GM03348 (cell line): ENCODE measurements at regions not wholly inside any gene's neighbourhood (a gene's known extent, or its start where the extent isn't known, plus 50 kb on each side); places are given as distances from the start of the nearest gene placed in this dataset.

Experiments used
- DNase-seq: peaks from one replicate; pipeline ENCODE4 v3.0.0; 2012; ENCODE audit warnings: low spot score

- no peak for DNase-seq
These were observed 143.4 kb downstream of the DHX35 start for GRCh38 chr20:39105551-39105950.

DNA sequence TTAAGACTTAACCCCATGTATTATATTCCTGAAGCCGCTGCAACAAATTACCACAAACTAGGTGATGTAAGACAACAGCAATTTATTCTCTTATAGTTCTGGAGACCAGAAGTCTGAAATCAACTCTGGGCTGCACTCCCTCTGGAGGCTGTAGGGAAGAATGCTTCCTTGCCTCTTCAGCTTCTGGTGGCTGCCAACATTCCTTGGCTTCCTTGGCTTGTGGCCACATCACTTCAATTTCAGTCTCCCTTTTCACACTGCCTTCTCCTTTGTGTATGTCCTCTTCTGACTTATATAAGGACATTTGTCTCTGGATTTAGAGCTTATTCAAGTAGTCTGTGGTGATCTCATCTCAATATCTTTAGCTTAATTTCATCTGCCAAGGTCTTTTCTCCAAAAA is 141.6 kb downstream of the DHX35 start:
- DNase-seq, result no peak

DNA sequence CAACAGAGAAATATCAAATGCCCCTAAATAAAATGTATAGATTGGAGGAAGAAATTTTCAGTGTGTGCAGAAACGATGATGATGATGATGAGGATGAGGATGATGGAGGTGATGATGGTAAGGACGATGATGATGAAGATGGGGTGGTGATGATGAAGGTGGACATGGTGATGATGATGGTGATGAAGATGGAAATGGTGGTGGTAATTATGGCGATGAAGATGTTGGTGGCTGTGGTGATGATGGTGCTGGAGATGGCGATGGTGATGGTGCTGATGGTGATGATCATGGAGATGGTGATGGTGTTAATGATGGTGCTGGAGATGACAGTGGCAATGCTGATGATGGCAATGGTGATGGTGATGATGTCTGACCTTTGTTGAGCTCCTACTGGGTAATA is 141.2 kb downstream of the DHX35 start:
- DNase-seq, result no peak

DNA sequence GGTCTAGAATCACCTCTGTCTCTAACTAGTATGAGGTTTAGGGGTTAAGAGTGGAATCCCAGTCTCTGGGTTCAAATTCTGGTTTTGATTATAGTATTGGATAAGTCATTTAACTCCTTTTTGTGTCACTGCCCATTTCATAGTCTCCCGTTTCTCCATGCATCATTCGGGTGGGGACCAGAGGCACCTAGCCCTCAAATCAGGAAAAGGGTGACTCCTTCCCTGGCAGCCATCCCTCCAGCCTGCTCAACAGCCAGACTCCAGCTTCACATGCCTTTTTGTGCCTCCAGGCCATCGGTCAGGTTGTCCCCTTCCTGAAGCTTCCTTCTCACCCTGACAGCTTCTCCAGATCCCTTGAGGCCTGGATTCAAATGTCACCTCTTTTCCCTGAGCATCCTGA is 139.8 kb downstream of the DHX35 start:
- DNase-seq, result no peak

DNA sequence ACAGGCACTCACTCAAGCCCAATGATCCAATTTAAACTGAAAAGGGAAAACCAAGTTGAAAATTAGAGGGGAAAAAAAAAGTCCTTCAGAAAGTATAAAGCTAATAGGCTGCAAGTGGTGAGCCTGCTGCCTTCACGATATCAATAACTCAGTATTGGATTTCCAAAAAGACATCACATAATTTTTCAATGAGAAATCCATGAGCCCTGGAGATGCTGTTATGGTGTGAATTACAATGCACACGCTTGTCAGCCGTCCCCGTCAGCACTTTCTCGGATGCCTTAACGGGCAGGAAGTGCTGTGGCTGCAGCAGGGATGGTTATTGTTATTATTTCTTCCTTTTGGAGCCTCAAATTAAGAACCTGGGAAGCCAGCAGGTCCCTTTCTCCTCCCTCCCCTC is 138.5 kb downstream of the DHX35 start:
- no peak for DNase-seq

DNA sequence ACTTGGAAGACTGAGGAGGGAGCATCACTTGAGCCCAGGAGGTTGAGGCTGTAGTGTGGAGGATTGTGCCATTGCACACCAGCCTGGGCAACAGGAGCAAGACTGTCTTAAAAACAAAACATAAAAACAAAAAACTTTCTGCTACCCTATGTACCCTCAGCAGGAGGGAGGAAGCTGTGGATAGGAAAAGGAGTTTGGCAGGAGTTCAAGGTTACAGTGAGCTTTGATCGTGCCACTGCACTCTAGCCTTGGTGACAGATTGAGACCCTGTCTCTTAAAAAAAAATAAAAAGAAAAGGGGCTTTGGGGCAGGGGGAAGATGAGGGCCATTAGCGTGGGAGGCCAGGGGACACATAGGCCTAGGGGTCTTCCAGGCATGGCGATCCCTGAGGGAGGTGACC is 135.7 kb downstream of the DHX35 start:
- no peak for DNase-seq

- no peak for DNase-seq
These were observed 133.7 kb downstream of the DHX35 start for GRCh38 chr20:39095870-39096269.

GRCh38 chr20:39094391-39094790 is 132.2 kb downstream of the DHX35 start:
- no peak for DNase-seq

- no peak for DNase-seq
These were observed 130.7 kb downstream of the DHX35 start for GRCh38 chr20:39092733-39093410.

DNA sequence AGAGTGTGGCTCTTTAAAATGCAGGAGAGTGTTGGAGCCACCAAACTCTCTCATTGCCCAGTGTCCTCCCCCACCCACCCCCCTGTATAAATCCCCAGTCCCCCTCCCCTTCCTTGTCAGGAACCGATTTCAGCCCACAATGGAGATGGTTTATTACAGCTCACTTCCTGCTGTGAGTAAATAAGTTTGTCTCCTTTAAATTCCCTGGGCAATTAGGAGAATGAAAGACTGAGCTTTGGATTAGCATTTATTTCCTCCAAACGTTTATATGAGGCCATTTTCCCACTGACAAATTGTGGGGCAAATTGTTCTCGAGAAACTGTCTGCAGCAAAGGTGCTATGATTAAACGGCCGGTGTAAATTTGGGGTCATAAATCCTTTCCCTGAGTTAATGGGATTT is 128.8 kb downstream of the DHX35 start:
- DNase-seq, result no peak

DNA sequence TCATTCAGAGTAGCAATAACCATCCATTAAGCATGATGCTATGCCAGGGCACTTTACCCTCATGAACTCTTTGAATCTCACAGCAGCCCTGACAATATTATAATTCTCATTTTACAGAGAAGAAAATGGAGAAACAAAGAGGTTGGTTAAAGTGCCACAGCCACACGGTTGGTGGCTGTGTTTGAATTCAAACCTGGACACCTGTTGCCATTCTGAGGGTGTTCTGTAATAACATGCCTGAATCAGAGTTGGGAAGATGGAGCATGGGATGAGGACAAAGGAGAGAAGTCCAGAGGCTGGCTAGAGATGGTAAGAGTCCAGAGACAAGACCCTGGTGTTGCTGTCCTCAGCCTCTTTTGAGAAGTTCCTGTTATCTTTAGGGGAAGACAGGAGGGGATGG is 127.7 kb downstream of the DHX35 start:
- DNase-seq, result no peak
